ENCODE measurements at regions not wholly inside any gene's neighbourhood (a gene's known extent, or its start where the extent isn't known, plus 50 kb on each side); places are given as distances from the start of the nearest gene placed in this dataset.

DNA sequence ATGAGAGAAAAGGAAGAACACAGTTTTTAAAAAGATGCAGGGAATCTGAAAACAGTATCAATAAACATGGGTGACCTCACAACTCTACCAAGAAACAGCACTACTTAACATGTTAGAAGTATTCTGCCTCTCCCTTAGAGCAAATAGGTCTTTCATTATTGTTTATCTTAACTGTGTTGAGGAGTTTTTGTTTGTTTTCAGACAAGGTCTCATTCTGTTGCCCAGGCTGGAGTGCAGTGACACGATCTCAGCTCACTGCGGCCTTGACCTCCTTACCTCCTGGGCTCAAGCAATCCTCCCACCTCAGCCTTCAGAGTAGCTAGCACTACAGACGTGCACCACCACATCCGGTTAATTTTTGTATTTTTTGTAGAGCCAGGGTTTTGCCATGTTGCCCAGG is 165.3 kb upstream of the PRDX4 start:
- intact Hi-C loops (cut with micrococcal nuclease) = no loop called here
- Histone ChIP-seq H3K27ac (ENCODE audit: insufficient read depth, low read depth, low read length) (no peak overlapping the region), H3K27me3 (ENCODE audit: control insufficient read depth in 2 of 2, insufficient read depth in 2 of 2, low read length in 2 of 2) (no peaks in the 10 kb centered on the region), H4K20me1 (replicated peaks; ENCODE audit: control insufficient read depth, extremely low read depth, insufficient read depth, low read length) (no peaks in the 10 kb centered on the region), H3K9me3 (replicated peaks; ENCODE audit: control insufficient read depth, insufficient read depth, low read length) (no peaks in the 10 kb centered on the region), H3K4me3 (replicated peaks in 1 of 3; ENCODE audit: insufficient read depth in 1 of 3, low read depth in 1 of 3, low read length in 3 of 3) (no peak overlapping the region), H3K9ac (replicated peaks; ENCODE audit: extremely low read depth, insufficient read depth, low read length) (no peak overlapping the region), H3K4me2 (ENCODE audit: insufficient read depth, low read length) (no peak overlapping the region), H3K79me2 (ENCODE audit: control insufficient read depth, insufficient read depth, low read length) (no peaks in the 10 kb centered on the region), H3K36me3 (ENCODE audit: control insufficient read depth in 2 of 2, extremely low read depth in 1 of 2, insufficient read depth in 2 of 2, low read length in 2 of 2) (no peaks in the 10 kb centered on the region), H3K9me1 (replicated peaks; ENCODE audit: control insufficient read depth, extremely low read depth, insufficient read depth, low read length) (no peaks in the 10 kb centered on the region), H2AFZ (ENCODE audit: low read depth, low read length) (no peak overlapping the region), H3K4me1 (ENCODE audit: control insufficient read depth, extremely low read depth, insufficient read depth, low read length) (no peaks in the 10 kb centered on the region)
- CTCF ChIA-PET = no interaction called here
- BruUV-seq (replicated peaks) = no TSS peak
- FAIRE-seq (no peak), DNase-seq (ENCODE audit: low read depth, low spot score) (no peak)
- no peak for TF ChIP-seq JUN (IDR thresholded peaks at IDR 0.05; ENCODE audit: borderline replicate concordance, insufficient read depth, insufficient read length, low read depth)
- POLR2A ChIA-PET = no interaction called here
- dilution Hi-C loops (cut with MboI; ENCODE audit: extremely low pct_ligation_motif_present, low sequenced_read_pairs) = no loop called here

DNA sequence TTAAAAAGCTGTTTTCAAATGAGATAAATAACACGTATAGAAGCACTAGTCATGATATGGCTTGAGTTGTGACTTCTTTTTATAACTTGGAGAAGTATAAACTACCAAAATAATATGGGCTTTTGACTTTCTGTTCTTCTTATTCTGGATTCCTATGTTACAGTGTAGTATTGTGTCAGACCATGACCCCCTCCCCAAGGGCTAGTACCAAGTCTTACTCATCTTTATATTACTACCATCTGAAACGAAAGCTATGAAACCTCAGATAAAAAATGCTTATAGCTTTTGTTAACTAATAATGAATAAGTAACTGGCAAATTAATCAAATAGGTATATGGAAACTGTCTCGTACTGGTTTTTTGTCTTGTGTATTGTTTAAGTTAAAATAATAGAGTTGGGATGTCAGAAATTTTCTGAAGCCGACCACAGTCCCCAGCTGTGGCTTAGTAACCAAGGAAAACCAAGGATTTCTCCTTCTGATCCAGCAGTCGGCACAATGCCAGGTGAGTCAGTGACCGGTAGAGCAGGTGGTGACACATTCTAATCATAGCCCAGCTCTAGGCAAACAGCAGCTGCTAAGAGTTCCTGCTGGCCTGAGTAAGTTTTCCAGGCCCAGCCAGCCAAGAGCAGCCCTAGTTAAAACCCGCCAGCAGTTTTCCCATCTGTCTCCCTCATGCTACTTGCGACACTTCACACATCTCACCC is 163.3 kb upstream of the PRDX4 start:
- CTCF ChIA-PET = no interaction called here
- no peak overlapping the region for H3K9ac ChIP-seq (replicated peaks; ENCODE audit: extremely low read depth, insufficient read depth, low read length)
- no peak for FAIRE-seq
- no peaks in the 10 kb centered on the region for H3K36me3 ChIP-seq (ENCODE audit: control insufficient read depth in 2 of 2, extremely low read depth in 1 of 2, insufficient read depth in 2 of 2, low read length in 2 of 2)
- H3K9me3 ChIP-seq (replicated peaks; ENCODE audit: control insufficient read depth, insufficient read depth, low read length) = no peaks in the 10 kb centered on the region
- H3K27ac ChIP-seq (ENCODE audit: insufficient read depth, low read depth, low read length) = no peak overlapping the region
- H3K4me2 ChIP-seq (ENCODE audit: insufficient read depth, low read length) = no peak overlapping the region
- POLR2A ChIA-PET = no interaction called here
- DNase-seq (ENCODE audit: low read depth, low spot score) = peak; percentile 21
- no peak overlapping the region for H2AFZ ChIP-seq (ENCODE audit: low read depth, low read length)
- no peaks in the 10 kb centered on the region for H3K79me2 ChIP-seq (ENCODE audit: control insufficient read depth, insufficient read depth, low read length)
- no peaks in the 10 kb centered on the region for H4K20me1 ChIP-seq (replicated peaks; ENCODE audit: control insufficient read depth, extremely low read depth, insufficient read depth, low read length)
- H3K9me1 ChIP-seq (replicated peaks; ENCODE audit: control insufficient read depth, extremely low read depth, insufficient read depth, low read length) = no peaks in the 10 kb centered on the region
- H3K4me3 ChIP-seq (replicated peaks in 1 of 3; ENCODE audit: insufficient read depth in 1 of 3, low read depth in 1 of 3, low read length in 3 of 3) = no peak overlapping the region
- TF ChIP-seq EZH2 (IDR thresholded peaks at IDR 0.05; ENCODE audit: borderline replicate concordance, low read depth, low read length, severe bottlenecking) (no peak), FOS (IDR thresholded peaks at IDR 0.05; ENCODE audit: borderline replicate concordance, insufficient read depth, low read length) (peak; percentile 27), MYC (IDR thresholded peaks at IDR 0.05; ENCODE audit: low read depth, low read length) (no peak), POLR2AphosphoS5 (IDR thresholded peaks at IDR 0.05; ENCODE audit: insufficient read depth, low read depth, low read length) (no peak)
- intact Hi-C loops (cut with micrococcal nuclease) (no loop called here), dilution Hi-C loops (cut with MboI; ENCODE audit: extremely low pct_ligation_motif_present, low sequenced_read_pairs) (no loop called here)
- H3K27me3 ChIP-seq (ENCODE audit: control insufficient read depth in 2 of 2, insufficient read depth in 2 of 2, low read length in 2 of 2) = no peaks in the 10 kb centered on the region
- H3K4me1 ChIP-seq (ENCODE audit: control insufficient read depth, extremely low read depth, insufficient read depth, low read length) = no peaks in the 10 kb centered on the region
- no TSS peak for BruUV-seq (replicated peaks)

All from endothelial cell of umbilical vein (primary cell).